Osteoblast (primary cell): ENCODE measurements at regions not wholly inside any gene's neighbourhood (a gene's known extent, or its start where the extent isn't known, plus 50 kb on each side); places are given as distances from the start of the nearest gene placed in this dataset.

Source experiments
- DNase-seq: peaks from one replicate; pipeline ENCODE4 v3.0.0; 2011; ENCODE audit warnings: low spot score, mixed read lengths; ENCODE audit not compliant: insufficient read length; ENCODE audit errors: missing footprints
- H2AFZ ChIP-seq: 2 replicates; pipeline ENCODE4 v1.6.0; 2011; ENCODE audit warnings: mild to moderate bottlenecking, low read length
- H3K27ac ChIP-seq: 2 replicates; pipeline ENCODE4 v1.5.1; 2011; ENCODE audit warnings: mild to moderate bottlenecking, low read depth, low read length, moderate library complexity
- H3K27me3 ChIP-seq: 2 replicates; pipeline ENCODE4 v1.6.0; 2012; ENCODE audit warnings: mild to moderate bottlenecking, control low read depth, inconsistent platforms, low read length, moderate library complexity; ENCODE audit not compliant: insufficient read depth
- H3K36me3 ChIP-seq: 2 replicates; pipeline ENCODE4 v1.5.1; 2011; ENCODE audit warnings: mild to moderate bottlenecking, low read length, control low read depth, moderate library complexity; ENCODE audit not compliant: insufficient read depth
- H3K4me1 ChIP-seq: 2 replicates; pipeline ENCODE4 v1.5.1; 2011; ENCODE audit warnings: mild to moderate bottlenecking, low read length, control low read depth, moderate library complexity; ENCODE audit not compliant: insufficient read depth
- H3K4me2 ChIP-seq: 2 replicates; pipeline ENCODE4 v1.6.0; 2011; ENCODE audit warnings: mild to moderate bottlenecking, low read length; ENCODE audit not compliant: insufficient read depth
- H3K4me3 ChIP-seq: fragments of 200-600 bp; sonication (generic); 3 replicates; pipeline ENCODE4 v1.5.1; 2012; ENCODE audit warnings: mild to moderate bottlenecking, low read length, inconsistent platforms; ENCODE audit not compliant: insufficient read depth
- H3K79me2 ChIP-seq: 2 replicates; pipeline ENCODE4 v1.6.0; 2012; ENCODE audit warnings: mild to moderate bottlenecking, low read length, control low read depth, inconsistent platforms; ENCODE audit not compliant: insufficient read depth
- H3K9me3 ChIP-seq: 2 replicates; pipeline ENCODE4 v1.5.1; 2011; ENCODE audit warnings: low read depth, low read length, control low read depth
- H4K20me1 ChIP-seq: 2 replicates; pipeline ENCODE4 v1.6.0; 2012; ENCODE audit warnings: mild to moderate bottlenecking, low read length, control low read depth; ENCODE audit not compliant: insufficient read depth
- CTCF ChIP-seq: IDR thresholded peaks from 2 replicates; pipeline ENCODE4 v1.5.1; 2011; ENCODE audit warnings: mild to moderate bottlenecking, low read depth, low read length, moderate library complexity; ENCODE audit errors: extremely low read depth

GRCh38 chr5:145509336-145510136 is 325.6 kb downstream of the PRELID2 start:
- no peak overlapping the region for H3K4me3 ChIP-seq
- peaks cover 14% of the 10 kb centered on the region for H3K4me1 ChIP-seq
- no peak overlapping the region for H3K4me2 ChIP-seq
- peak overlapping the region; percentile 16 for H2AFZ ChIP-seq
- no peaks in the 10 kb centered on the region for H4K20me1 ChIP-seq
- no peaks in the 10 kb centered on the region for H3K27me3 ChIP-seq
- no peak for DNase-seq
- TF ChIP-seq CTCF = no peak
- no peaks in the 10 kb centered on the region for H3K36me3 ChIP-seq
- H3K79me2 ChIP-seq = no peaks in the 10 kb centered on the region
- peak overlapping the region; percentile 43 for H3K27ac ChIP-seq
- H3K9me3 ChIP-seq = no peaks in the 10 kb centered on the region

GRCh38 chr5:145506185-145506850 is 328.8 kb downstream of the PRELID2 start:
- DNase-seq = no peak
- TF ChIP-seq CTCF = no peak
- H3K4me1 ChIP-seq = peaks cover 14% of the 10 kb centered on the region

GRCh38 chr5:145502906-145503305 is 332.2 kb downstream of the PRELID2 start:
- no peak for DNase-seq
- H3K36me3 ChIP-seq = no peaks in the 10 kb centered on the region
- no peak for TF ChIP-seq CTCF

More at GRCh38 chr5:145506185-145506850, 328.8 kb downstream of the PRELID2 start:
- no peaks in the 10 kb centered on the region for H3K9me3 ChIP-seq
- H3K36me3 ChIP-seq = no peaks in the 10 kb centered on the region
- no peak overlapping the region for H3K27ac ChIP-seq
- no peaks in the 10 kb centered on the region for H4K20me1 ChIP-seq
- no peak overlapping the region for H3K4me3 ChIP-seq
- H3K27me3 ChIP-seq = no peaks in the 10 kb centered on the region
- H2AFZ ChIP-seq = no peak overlapping the region
- H3K4me2 ChIP-seq = no peak overlapping the region
- H3K79me2 ChIP-seq = no peaks in the 10 kb centered on the region

GRCh38 chr5:145500710-145501109 is 334.4 kb downstream of the PRELID2 start:
- no peaks in the 10 kb centered on the region for H4K20me1 ChIP-seq
- H3K79me2 ChIP-seq = no peaks in the 10 kb centered on the region
- H3K27me3 ChIP-seq = no peaks in the 10 kb centered on the region
- no peaks in the 10 kb centered on the region for H3K36me3 ChIP-seq
- H3K4me1 ChIP-seq = peaks cover under 1% of the 10 kb centered on the region
- no peak for DNase-seq
- H3K4me3 ChIP-seq = no peak overlapping the region
- H3K9me3 ChIP-seq = no peaks in the 10 kb centered on the region
- no peak overlapping the region for H2AFZ ChIP-seq
- no peak overlapping the region for H3K4me2 ChIP-seq
- H3K27ac ChIP-seq = no peak overlapping the region
- no peak for TF ChIP-seq CTCF

More at GRCh38 chr5:145502906-145503305, 332.2 kb downstream of the PRELID2 start:
- Histone ChIP-seq H3K4me1 (no peaks in the 10 kb centered on the region), H3K4me2 (no peak overlapping the region), H3K27me3 (no peaks in the 10 kb centered on the region), H3K79me2 (no peaks in the 10 kb centered on the region), H3K27ac (no peak overlapping the region), H2AFZ (no peak overlapping the region), H3K4me3 (no peak overlapping the region), H4K20me1 (no peaks in the 10 kb centered on the region), H3K9me3 (no peaks in the 10 kb centered on the region)
